Retina (tissue), 1 donor: ENCODE measurements at regions not wholly inside any gene's neighbourhood (a gene's known extent, or its start where the extent isn't known, plus 50 kb on each side); places are given as distances from the start of the nearest gene placed in this dataset.

Experiments
- DNase-seq: peaks from one replicate; pipeline ENCODE4 v3.0.0-alpha.2; 2016

GRCh38 chr12:24198936-24199671 lies 249.6 kb upstream of the SOX5 start:
- DNase-seq, result no peak

GRCh38 chr12:24198070-24198469 lies 248.6 kb upstream of the SOX5 start:
- DNase-seq, result peak; percentile 16

DNA sequence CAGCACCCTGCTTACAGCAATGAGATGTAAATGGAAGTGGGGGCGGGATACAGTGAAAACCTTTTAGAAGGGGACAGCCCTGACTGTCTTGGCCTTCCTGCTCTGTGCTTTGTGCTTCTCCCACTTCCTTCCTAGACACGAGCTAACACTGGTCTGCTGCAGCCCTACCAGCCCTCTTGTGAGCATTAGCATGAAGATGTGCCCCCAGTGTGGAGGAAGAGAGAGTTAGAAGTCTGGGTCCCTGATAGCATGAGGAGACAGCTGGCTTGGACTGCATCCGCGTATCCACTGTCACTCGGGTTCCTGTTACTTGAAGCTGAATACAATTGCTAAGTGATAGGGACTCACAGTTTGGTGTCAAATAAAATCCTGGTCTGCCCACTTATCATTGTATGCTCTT lies 248.1 kb upstream of the SOX5 start:
- DNase-seq, result peak; percentile 51

DNA sequence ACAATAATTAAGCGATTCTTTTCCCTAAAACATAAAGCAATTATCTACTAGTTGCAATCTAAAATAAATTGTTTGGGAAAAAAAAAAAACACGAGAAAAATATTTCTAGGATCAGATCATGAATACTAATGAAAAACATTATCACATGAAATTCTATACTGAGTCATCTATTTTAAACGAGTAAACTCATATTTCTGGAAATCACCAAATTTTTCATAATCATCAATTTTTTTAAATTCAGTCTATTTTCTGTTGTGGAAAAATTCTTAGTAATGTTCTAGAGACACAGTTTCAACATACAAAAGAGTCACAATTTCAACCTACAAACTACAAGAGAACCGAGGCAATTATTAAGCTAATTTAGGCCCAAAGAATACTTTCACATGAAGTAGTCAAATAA lies 245.6 kb upstream of the SOX5 start:
- no peak for DNase-seq

DNA sequence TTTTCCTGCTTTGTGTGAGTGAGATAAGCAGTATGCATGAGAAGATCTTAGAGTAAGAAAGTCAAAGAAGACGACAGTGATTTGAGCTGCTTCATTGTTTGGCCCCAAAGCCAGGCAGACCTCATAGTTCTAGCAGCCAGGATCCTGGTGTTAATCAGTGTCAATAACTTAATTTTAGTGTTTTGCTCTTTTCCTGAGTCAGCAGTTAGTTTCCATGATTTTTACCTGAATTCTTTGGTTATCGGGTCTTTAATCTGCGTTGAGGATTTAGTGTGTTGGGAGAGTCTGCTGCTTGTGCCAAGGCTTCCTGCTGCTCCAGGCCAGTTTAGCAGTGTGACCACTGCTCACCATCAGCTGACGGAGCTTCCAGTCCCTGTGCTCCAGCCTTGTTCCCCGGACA lies 241.6 kb upstream of the SOX5 start:
- no peak for DNase-seq

- DNase-seq, result no peak
Observed at GRCh38 chr12:24185782-24186181, 236.3 kb upstream of the SOX5 start.

- no peak for DNase-seq
Observed at GRCh38 chr12:24177889-24178288, 228.4 kb upstream of the SOX5 start.

- DNase-seq, result no peak
Observed at GRCh38 chr12:24175929-24176328, 226.5 kb upstream of the SOX5 start.

DNA sequence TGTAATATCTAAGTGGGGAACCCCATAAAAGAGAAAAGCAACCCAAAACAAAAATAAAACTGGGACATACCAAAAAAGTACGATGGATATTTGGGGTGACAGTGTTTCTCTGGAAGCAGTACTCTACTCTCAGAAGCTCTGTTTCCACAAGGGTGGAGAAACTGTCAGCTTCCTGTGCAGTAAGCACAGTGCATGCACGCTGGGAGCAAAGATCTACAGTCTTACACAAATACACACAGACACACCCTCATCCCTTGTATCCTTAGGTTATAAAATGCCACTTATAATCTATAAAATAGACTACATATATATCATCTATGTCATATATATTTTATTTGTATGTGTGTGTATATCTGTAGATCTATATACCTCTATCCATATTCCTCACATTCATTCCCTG lies 225.8 kb upstream of the SOX5 start:
- no peak for DNase-seq

DNA sequence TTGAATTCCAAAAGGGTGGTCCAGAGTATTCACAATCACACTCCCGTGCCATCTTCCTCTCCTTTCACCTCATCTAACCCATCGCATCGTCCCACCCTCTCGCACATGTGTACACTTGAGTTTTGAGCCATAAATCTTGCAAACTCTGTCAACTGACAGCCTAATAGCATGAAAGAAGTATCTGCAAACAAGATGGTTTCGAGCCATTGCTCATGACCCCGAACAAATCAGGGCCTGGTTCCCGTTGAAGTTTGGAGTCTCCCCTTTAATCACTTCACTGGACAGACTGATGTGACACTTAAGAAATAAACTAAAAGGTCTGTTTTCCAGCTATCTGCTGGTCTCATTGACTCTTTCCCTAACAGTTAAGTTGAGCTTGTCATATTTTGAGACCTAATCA lies 223.6 kb upstream of the SOX5 start:
- no peak for DNase-seq

DNA sequence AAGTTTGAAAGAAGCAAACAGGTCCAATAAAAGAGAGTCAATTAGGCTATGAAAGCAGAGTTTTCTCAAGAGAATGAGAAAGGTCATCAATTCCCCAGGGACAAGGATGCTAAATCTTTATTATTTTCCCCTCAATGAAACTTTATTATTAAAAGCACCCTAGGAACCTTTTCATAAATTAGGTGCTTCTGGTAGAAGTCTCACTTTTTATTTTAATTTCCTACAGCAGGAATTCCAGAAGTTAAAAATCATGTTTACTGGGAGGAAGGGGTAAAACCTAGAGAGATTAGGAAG lies 223.2 kb upstream of the SOX5 start:
- DNase-seq, result no peak

DNA sequence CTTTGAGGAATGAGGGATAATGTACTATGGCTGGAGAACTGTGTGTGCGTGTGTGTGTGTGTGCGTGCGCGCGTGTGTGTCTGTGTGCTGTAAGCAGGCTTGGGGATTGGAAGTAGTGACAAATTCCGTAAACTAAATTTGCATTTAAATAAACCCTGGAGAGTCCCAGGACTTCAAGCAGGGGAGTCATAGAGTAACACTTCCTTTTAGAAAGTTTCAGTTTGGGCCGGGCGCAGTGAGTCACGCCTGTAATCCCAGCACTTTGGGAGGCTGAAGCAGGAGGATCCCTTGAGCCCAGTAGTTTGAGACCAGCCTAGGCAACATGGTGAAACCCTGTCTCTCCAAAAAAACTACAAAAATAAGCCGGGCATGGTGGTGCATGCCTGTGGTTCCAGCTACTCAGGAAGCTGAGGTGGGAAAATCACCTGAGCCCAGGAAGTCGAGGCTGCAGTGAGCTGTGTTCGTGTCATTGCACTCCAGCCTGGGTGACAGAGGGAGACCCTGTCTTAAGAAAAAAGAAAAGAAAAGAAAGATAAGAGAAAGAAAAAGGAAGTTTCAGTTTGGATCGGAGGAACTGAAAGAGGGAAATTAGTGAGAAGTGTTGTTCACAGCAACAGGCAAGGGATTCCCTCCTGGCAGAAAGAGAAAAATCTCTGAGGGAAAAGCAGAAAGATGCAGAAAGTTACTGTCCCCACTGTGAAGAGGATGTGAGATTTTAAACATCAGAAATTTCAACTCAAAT lies 222.7 kb upstream of the SOX5 start:
- no peak for DNase-seq

DNA sequence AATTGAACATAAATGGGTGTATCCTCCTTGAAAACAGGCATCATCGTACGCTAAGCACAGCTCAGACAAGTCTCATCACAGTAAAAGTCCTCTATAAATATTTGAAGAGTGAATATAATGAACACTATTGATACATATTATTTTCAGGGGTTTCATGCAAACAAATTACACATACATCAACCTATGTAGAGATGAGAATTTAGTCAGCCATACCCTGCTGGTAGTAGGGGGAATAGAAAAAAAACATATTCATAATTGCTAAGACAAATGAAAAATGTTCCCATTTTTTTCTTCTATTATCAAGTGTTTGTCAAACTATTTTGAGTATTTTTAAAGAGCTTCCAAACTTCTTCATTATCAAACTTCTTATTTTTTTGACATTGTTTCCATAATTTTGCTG lies 205.6 kb upstream of the SOX5 start:
- DNase-seq, result no peak

DNA sequence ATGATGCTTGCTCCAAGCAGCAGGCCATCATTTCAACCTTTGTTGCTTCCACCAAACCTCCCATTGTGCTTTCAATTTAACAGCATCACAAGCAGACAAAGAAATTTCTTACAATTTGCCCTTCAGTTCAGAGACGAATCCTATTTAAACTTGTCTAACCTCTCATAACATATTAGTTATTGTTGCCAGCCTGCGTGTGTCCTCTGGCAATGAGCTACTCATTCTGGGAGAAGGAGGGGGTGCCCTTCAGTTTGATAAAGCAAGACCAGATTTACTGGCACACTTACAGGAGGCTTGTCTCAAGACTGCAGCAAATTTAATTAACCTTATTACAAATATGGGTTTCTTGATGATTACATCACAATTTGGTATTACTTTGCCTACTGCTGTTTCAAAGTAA lies 203.6 kb upstream of the SOX5 start:
- no peak for DNase-seq

- DNase-seq, result no peak
Observed at GRCh38 chr12:24152270-24152669, 202.8 kb upstream of the SOX5 start.

DNA sequence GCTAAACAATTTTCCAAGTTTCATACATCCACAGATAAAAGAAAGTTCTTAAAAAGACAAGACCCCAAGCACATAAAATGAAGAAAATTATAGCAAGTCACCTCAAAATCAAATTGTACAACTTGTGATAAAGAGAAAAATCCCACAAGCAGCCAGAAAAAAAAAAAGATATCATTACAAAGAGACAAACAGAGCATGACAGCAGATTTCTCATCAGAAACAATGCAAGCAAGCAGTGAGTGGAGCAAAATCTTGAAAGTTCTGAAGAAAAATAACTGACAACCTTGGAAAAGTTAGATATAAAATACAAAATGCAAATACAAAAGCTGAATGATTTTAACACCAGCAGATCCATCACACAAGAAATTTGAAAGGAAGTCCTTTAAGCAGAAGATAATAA lies 194.5 kb upstream of the SOX5 start:
- DNase-seq, result no peak

GRCh38 chr12:24139035-24139434 lies 189.6 kb upstream of the SOX5 start:
- DNase-seq, result no peak

DNA sequence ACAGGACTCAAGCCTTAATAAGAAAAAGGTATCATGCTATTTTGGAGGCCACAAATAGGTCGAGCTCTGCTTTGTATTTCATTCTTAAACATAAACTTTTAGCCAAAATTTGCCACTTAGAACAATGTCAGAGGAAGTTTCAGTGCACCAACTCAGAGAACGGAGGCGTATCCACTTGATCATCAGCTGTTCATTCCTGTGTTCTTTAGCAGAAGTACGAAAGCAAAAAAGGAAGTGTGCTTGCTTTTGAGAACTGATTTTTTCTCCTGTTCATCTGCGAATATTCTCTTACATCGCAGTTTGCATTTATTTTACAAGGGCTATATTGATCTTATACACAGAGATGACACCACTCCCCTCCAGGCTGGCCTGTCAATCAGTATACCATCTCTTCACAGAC lies 188.6 kb upstream of the SOX5 start:
- DNase-seq, result no peak

- DNase-seq, result no peak
Observed at GRCh38 chr12:24135158-24135850, 185.8 kb upstream of the SOX5 start.

DNA sequence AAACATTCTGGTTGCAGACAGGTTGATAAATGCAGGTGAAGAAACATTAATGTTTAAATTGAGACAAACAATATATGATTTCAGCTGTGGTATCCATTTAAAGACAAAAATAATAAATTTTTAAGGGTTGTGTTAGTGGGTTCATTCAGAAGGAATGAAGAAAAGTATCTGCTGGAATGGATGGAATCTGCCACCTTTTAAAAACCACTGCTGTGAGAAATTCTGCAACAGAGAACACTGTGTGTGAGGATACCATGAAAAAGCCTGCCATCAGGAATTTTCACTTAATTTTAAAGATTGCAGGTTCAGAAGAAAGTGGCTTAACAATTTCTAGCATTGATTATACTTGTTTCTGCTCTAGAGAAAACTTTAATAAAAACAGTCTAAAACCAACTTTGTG lies 184.6 kb upstream of the SOX5 start:
- DNase-seq, result no peak

DNA sequence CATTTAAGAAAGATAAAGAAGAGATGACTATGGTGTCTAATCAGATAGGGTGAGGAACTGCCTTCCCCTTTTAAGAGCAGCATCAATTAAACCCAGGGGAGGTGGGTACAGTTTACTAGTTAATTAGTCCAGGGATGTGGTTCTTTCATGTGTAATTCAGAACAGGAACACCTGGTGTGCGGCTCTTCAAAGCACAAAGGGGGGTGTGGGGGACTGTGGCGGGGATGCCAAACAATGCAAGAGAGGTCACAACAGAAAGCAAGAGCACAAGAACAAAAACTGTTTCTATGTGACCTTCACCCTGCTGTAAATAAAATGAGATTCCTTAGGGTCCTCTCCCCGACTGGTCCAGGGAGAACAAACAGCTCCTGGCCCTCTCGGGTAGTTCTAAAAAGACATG lies 183.9 kb upstream of the SOX5 start:
- no peak for DNase-seq

- no peak for DNase-seq
Observed at GRCh38 chr12:24127919-24128721, 178.7 kb upstream of the SOX5 start.

DNA sequence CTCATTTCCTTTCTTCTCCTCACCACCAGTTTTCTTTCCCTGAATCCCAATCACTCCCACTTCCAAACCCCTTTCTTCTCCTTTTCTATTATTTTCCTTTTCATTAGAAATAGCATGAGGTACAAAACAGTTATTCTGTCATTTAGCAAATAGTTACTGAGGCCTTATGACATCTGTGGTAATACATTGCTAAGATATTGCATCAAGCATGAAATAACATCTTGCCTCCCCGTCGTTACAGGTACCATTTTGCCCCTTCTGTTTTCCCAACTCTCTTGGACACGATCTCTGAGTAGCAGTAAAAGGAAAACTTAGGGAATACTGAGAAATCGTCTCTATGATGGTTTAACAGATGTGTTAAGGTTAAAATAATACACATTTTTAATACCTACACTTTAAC lies 175.8 kb upstream of the SOX5 start:
- no peak for DNase-seq

DNA sequence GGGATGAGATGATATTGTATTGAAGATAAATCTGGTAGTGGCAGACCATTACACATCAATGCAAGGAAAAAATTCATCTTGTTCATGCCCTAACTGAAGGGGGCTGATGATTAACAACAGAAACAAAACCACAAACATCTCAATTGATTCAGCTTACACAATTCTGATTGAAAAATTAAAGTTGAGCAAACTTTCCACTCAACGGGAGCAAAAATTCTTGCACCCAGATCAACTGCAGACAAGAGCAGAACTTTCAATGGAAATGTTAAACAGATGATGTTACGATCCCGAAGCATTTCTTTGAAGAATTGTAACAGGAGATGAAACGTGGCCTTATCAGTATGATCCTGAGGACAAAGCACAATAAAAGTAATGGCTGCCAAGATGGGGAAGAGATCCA lies 172.4 kb upstream of the SOX5 start:
- DNase-seq, result no peak
